ENCODE measurements at regions not wholly inside any gene's neighbourhood (a gene's known extent, or its start where the extent isn't known, plus 50 kb on each side); places are given as distances from the start of the nearest gene placed in this dataset.

GRCh38 chr13:107170270-107170931, 602.5 kb upstream of the ARGLU1 start:
- CTCF ChIA-PET: interaction anchor here (0.6 kb wide), 1 partner anchor 28 kb away, joined by 3 read pairs; no protein-coding TSS in a partner anchor
- POLR2A ChIA-PET: no interaction called here
- DNase-seq (ENCODE audit: extremely low spot score): no peak
- no peak for TF ChIP-seq CTCF (IDR thresholded peaks at IDR 0.05; ENCODE audit: control extremely low read depth, extremely low read depth, low read depth, missing control alignments)

GRCh38 chr13:107157271-107157670, 589.3 kb upstream of the ARGLU1 start:
- ChIA-PET POLR2A (no interaction called here), CTCF (no interaction called here)
- no peak for TF ChIP-seq CTCF (IDR thresholded peaks at IDR 0.05; ENCODE audit: control extremely low read depth, extremely low read depth, low read depth, missing control alignments)
- no peak for DNase-seq (ENCODE audit: extremely low spot score)

- no peak for DNase-seq (ENCODE audit: extremely low spot score)
- no peak for TF ChIP-seq CTCF (IDR thresholded peaks at IDR 0.05; ENCODE audit: control extremely low read depth, extremely low read depth, low read depth, missing control alignments)
- ChIA-PET CTCF (interaction anchor here (1.0 kb wide), 1 partner anchor 35 kb away, joined by 3 read pairs; no protein-coding TSS in a partner anchor), POLR2A (no interaction called here)
Measured at GRCh38 chr13:107144432-107144831, 576.5 kb upstream of the ARGLU1 start.

- ChIA-PET CTCF (no interaction called here), POLR2A (no interaction called here)
- no peak for TF ChIP-seq CTCF (IDR thresholded peaks at IDR 0.05; ENCODE audit: control extremely low read depth, extremely low read depth, low read depth, missing control alignments)
- no peak for DNase-seq (ENCODE audit: extremely low spot score)
Measured at GRCh38 chr13:107141767-107142166, 573.8 kb upstream of the ARGLU1 start.

GRCh38 chr13:107139006-107139405, 571.1 kb upstream of the ARGLU1 start:
- DNase-seq (ENCODE audit: extremely low spot score): no peak
- no peak for TF ChIP-seq CTCF (IDR thresholded peaks at IDR 0.05; ENCODE audit: control extremely low read depth, extremely low read depth, low read depth, missing control alignments)
- CTCF ChIA-PET: interaction anchor here (1.6 kb wide), 1 partner anchor 10 kb away, joined by 4 read pairs; no protein-coding TSS in a partner anchor
- POLR2A ChIA-PET: no interaction called here

- CTCF ChIA-PET: interaction anchor here (1.6 kb wide), 1 partner anchor 10 kb away, joined by 4 read pairs; no protein-coding TSS in a partner anchor
- TF ChIP-seq CTCF (IDR thresholded peaks at IDR 0.05; ENCODE audit: control extremely low read depth, extremely low read depth, low read depth, missing control alignments): no peak
- POLR2A ChIA-PET: no interaction called here
- DNase-seq (ENCODE audit: extremely low spot score): no peak
Measured at GRCh38 chr13:107138486-107138885, 570.5 kb upstream of the ARGLU1 start.
